ENCODE measurements at regions not wholly inside any gene's neighbourhood (a gene's known extent, or its start where the extent isn't known, plus 50 kb on each side); places are given as distances from the start of the nearest gene placed in this dataset.

DNA sequence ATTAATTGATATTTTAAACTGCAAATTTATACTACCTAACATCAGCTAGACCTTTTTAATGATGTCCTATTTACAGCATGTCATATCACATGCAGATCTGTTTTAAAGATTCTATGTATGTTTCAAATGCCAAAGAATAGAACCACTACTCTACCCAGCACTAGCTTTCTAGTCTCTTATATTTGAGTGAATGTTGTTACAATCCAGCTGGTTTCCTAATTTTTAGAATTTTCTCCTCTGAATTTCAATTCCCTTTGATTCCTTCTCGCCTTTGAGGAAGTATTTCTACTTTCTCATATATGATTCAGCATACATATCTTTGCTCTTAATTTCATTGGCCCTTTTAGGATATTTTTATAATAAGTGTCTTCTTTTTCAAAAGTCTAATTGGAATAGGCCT is 841.9 kb downstream of the TMTC2 start:
- Histone ChIP-seq H4K20me1 (ENCODE audit: control insufficient read depth, extremely low read depth, insufficient read depth, low read length) (no peaks in the 10 kb centered on the region), H3K27me3 (ENCODE audit: control insufficient read depth, extremely low read depth, insufficient read depth, low read length) (no peaks in the 10 kb centered on the region), H3K79me2 (ENCODE audit: control insufficient read depth, insufficient read depth, low read length) (no peaks in the 10 kb centered on the region), H3K9ac (ENCODE audit: control insufficient read depth, extremely low read depth, insufficient read depth, low read length) (no peak overlapping the region), H3K4me2 (ENCODE audit: control insufficient read depth, extremely low read depth, insufficient read depth, low read depth, low read length) (no peak overlapping the region), H3K9me3 (ENCODE audit: control insufficient read depth, low read depth, low read length) (no peaks in the 10 kb centered on the region), H3K36me3 (ENCODE audit: control insufficient read depth in 2 of 2, extremely low read depth in 1 of 2, insufficient read depth in 2 of 2, low read length in 2 of 2) (no peaks in the 10 kb centered on the region), H3K27ac (ENCODE audit: control insufficient read depth, insufficient read depth, low read length) (no peak overlapping the region), H2AFZ (ENCODE audit: control insufficient read depth, low read length) (no peak overlapping the region), H3K9me1 (ENCODE audit: control insufficient read depth, extremely low read depth, insufficient read depth, low read length) (no peaks in the 10 kb centered on the region), H3K4me3 (ENCODE audit: control insufficient read depth in 2 of 3, extremely low read depth in 1 of 3, insufficient read depth in 2 of 3, low read depth in 1 of 3, low read length in 3 of 3) (no peak overlapping the region), H3K4me1 (ENCODE audit: control insufficient read depth, extremely low read depth, insufficient read depth, low read length) (no peaks in the 10 kb centered on the region)
- dilution Hi-C loops (cut with MboI; ENCODE audit: extremely low pct_ligation_motif_present, low sequenced_read_pairs): no loop called here
- DNase-seq (ENCODE audit: low read depth, low spot score) (no peak), FAIRE-seq (no peak)
- TF ChIP-seq EZH2 (IDR thresholded peaks at IDR 0.05; ENCODE audit: low read length) (no peak), CTCF (optimal IDR thresholded peaks at IDR 0.05 in 1 of 3, IDR thresholded peaks at IDR 0.05 in 1 of 3, conservative IDR thresholded peaks at IDR 0.05 in 1 of 3; ENCODE audit: extremely low read depth in 1 of 3, insufficient read depth in 2 of 3, low read length in 3 of 3) (no peak)

- TF ChIP-seq CTCF (optimal IDR thresholded peaks at IDR 0.05 in 1 of 3, IDR thresholded peaks at IDR 0.05 in 1 of 3, conservative IDR thresholded peaks at IDR 0.05 in 1 of 3; ENCODE audit: extremely low read depth in 1 of 3, insufficient read depth in 2 of 3, low read length in 3 of 3) (no peak), EZH2 (IDR thresholded peaks at IDR 0.05; ENCODE audit: low read length) (no peak)
- H3K4me1 ChIP-seq (ENCODE audit: control insufficient read depth, extremely low read depth, insufficient read depth, low read length): no peaks in the 10 kb centered on the region
- no peaks in the 10 kb centered on the region for H3K36me3 ChIP-seq (ENCODE audit: control insufficient read depth in 2 of 2, extremely low read depth in 1 of 2, insufficient read depth in 2 of 2, low read length in 2 of 2)
- no peak overlapping the region for H3K4me3 ChIP-seq (ENCODE audit: control insufficient read depth in 2 of 3, extremely low read depth in 1 of 3, insufficient read depth in 2 of 3, low read depth in 1 of 3, low read length in 3 of 3)
- dilution Hi-C loops (cut with MboI; ENCODE audit: extremely low pct_ligation_motif_present, low sequenced_read_pairs): no loop called here
- FAIRE-seq (no peak), DNase-seq (ENCODE audit: low read depth, low spot score) (no peak)
- no peak overlapping the region for H2AFZ ChIP-seq (ENCODE audit: control insufficient read depth, low read length)
- H3K9me1 ChIP-seq (ENCODE audit: control insufficient read depth, extremely low read depth, insufficient read depth, low read length): no peaks in the 10 kb centered on the region
- H3K79me2 ChIP-seq (ENCODE audit: control insufficient read depth, insufficient read depth, low read length): no peaks in the 10 kb centered on the region
- H3K9ac ChIP-seq (ENCODE audit: control insufficient read depth, extremely low read depth, insufficient read depth, low read length): no peak overlapping the region
- H3K9me3 ChIP-seq (ENCODE audit: control insufficient read depth, low read depth, low read length): no peaks in the 10 kb centered on the region
- H4K20me1 ChIP-seq (ENCODE audit: control insufficient read depth, extremely low read depth, insufficient read depth, low read length): no peaks in the 10 kb centered on the region
- H3K4me2 ChIP-seq (ENCODE audit: control insufficient read depth, extremely low read depth, insufficient read depth, low read depth, low read length): no peak overlapping the region
- no peaks in the 10 kb centered on the region for H3K27me3 ChIP-seq (ENCODE audit: control insufficient read depth, extremely low read depth, insufficient read depth, low read length)
- no peak overlapping the region for H3K27ac ChIP-seq (ENCODE audit: control insufficient read depth, insufficient read depth, low read length)
Observed at GRCh38 chr12:83527810-83528209, 841.1 kb downstream of the TMTC2 start.

Data from keratinocyte (primary cell).